ENCODE measurements at regions not wholly inside any gene's neighbourhood (a gene's known extent, or its start where the extent isn't known, plus 50 kb on each side); places are given as distances from the start of the nearest gene placed in this dataset.

DNA sequence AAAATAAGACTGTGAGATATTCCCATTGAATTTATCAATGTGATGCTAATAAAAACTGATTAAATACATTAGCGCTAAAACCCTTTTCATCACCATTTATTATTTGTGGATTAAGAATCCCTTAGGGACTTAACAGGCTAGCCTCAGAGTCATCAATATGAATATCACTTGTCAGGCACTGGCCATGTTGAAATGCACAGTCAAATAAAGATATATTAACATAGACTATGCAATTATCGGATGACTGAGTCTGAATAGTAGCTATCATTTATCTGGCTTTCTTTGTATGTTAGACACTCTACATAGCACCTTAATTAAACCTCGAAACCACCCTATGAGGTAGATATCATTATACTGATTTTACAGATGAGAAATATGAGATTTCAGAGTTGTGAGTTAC, 213.6 kb downstream of the RDH14 start:
- Histone ChIP-seq H3K27me3 (ENCODE audit: control insufficient read depth, insufficient read depth, low read length) (no peaks in the 10 kb centered on the region), H3K9ac (ENCODE audit: low read depth, low read length) (no peak overlapping the region), H3K4me3 (ENCODE audit: insufficient read depth, low read depth, low read length) (no peak overlapping the region), H3K27ac (ENCODE audit: insufficient read depth, low read length) (no peak overlapping the region), H4K91ac (ENCODE audit: insufficient read depth, low read depth, low read length) (no peak overlapping the region), H2BK20ac (ENCODE audit: low read depth, low read length) (no peak overlapping the region), H2BK120ac (ENCODE audit: low read depth, low read length) (no peak overlapping the region), H3K36me3 (ENCODE audit: control insufficient read depth, insufficient read depth, low read length) (no peaks in the 10 kb centered on the region), H3K79me1 (ENCODE audit: low read depth in 1 of 2, low read length in 2 of 2) (no peaks in the 10 kb centered on the region), H3K23ac (ENCODE audit: low read depth, low read length) (no peak overlapping the region), H3K14ac (replicated peaks; ENCODE audit: low read depth, low read length) (no peak overlapping the region), H3K4me1 (ENCODE audit: control insufficient read depth, insufficient read depth, low read length) (no peaks in the 10 kb centered on the region), H3K56ac (ENCODE audit: extremely low read depth, insufficient read depth, low read length) (no peak overlapping the region), H3K9me1 (ENCODE audit: insufficient read depth, low read length) (no peaks in the 10 kb centered on the region), H3K9me3 (ENCODE audit: control insufficient read depth, insufficient read depth, low read length) (no peaks in the 10 kb centered on the region), H2AK9ac (replicated peaks; ENCODE audit: low read depth, low read length, poor library complexity) (no peak overlapping the region), H3K4ac (ENCODE audit: low read depth, low read length) (no peak overlapping the region), H2AK5ac (ENCODE audit: low read depth, low read length) (no peak overlapping the region), H3K4me2 (ENCODE audit: low read depth, low read length) (no peak overlapping the region), H4K5ac (ENCODE audit: low read depth, low read length) (no peak overlapping the region), H2BK15ac (ENCODE audit: low read depth, low read length) (no peak overlapping the region), H2AFZ (replicated peaks; ENCODE audit: low read length, poor library complexity) (no peak overlapping the region), H2BK5ac (ENCODE audit: low read depth, low read length, poor library complexity, severe bottlenecking) (no peak overlapping the region), H4K20me1 (ENCODE audit: insufficient read depth, low read length) (no peaks in the 10 kb centered on the region), H4K8ac (ENCODE audit: low read depth in 2 of 2, low read length in 2 of 2) (no peak overlapping the region), H3K18ac (ENCODE audit: low read depth, low read length) (no peak overlapping the region)
- WGBS, 2 experiments (ENCODE audit: extremely low coverage in 2 of 2, insufficient read length in 1 of 2), result no CpG with 5 or more reads among the region's 3 CpGs
- intact Hi-C loops (cut with micrococcal nuclease), result no loop called here
- BruUV-seq (replicated peaks), result no TSS peak
- TF ChIP-seq, protein P1, sequence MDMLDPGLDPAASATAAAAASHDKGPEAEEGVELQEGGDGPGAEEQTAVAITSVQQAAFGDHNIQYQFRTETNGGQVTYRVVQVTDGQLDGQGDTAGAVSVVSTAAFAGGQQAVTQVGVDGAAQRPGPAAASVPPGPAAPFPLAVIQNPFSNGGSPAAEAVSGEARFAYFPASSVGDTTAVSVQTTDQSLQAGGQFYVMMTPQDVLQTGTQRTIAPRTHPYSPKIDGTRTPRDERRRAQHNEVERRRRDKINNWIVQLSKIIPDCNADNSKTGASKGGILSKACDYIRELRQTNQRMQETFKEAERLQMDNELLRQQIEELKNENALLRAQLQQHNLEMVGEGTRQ (IDR thresholded peaks at IDR 0.05; ENCODE audit: low read depth, low read length), result no peak
- TF ChIP-seq NFE2L2 (IDR thresholded peaks at IDR 0.05; ENCODE audit: low read depth, low read length), result no peak
- TF ChIP-seq SMC3 (IDR thresholded peaks at IDR 0.05; ENCODE audit: low read depth, low read length), result no peak
- no peak for TF ChIP-seq CEBPB (IDR thresholded peaks at IDR 0.05; ENCODE audit: low read depth, low read length)
- TF ChIP-seq MAZ (IDR thresholded peaks at IDR 0.05; ENCODE audit: borderline replicate concordance, low read depth, low read length), result no peak
- no peak for TF ChIP-seq RAD21 (IDR thresholded peaks at IDR 0.05; ENCODE audit: low read length)
- TF ChIP-seq, protein P2, sequence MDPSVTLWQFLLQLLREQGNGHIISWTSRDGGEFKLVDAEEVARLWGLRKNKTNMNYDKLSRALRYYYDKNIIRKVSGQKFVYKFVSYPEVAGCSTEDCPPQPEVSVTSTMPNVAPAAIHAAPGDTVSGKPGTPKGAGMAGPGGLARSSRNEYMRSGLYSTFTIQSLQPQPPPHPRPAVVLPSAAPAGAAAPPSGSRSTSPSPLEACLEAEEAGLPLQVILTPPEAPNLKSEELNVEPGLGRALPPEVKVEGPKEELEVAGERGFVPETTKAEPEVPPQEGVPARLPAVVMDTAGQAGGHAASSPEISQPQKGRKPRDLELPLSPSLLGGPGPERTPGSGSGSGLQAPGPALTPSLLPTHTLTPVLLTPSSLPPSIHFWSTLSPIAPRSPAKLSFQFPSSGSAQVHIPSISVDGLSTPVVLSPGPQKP (IDR thresholded peaks at IDR 0.05; ENCODE audit: borderline replicate concordance, low read depth, low read length), result no peak
- TF ChIP-seq, protein P3, sequence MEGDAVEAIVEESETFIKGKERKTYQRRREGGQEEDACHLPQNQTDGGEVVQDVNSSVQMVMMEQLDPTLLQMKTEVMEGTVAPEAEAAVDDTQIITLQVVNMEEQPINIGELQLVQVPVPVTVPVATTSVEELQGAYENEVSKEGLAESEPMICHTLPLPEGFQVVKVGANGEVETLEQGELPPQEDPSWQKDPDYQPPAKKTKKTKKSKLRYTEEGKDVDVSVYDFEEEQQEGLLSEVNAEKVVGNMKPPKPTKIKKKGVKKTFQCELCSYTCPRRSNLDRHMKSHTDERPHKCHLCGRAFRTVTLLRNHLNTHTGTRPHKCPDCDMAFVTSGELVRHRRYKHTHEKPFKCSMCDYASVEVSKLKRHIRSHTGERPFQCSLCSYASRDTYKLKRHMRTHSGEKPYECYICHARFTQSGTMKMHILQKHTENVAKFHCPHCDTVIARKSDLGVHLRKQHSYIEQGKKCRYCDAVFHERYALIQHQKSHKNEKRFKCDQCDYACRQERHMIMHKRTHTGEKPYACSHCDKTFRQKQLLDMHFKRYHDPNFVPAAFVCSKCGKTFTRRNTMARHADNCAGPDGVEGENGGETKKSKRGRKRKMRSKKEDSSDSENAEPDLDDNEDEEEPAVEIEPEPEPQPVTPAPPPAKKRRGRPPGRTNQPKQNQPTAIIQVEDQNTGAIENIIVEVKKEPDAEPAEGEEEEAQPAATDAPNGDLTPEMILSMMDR (conservative IDR thresholded peaks at IDR 0.05; ENCODE audit: low read depth, low read length), result no peak
- TF ChIP-seq FOS (IDR thresholded peaks at IDR 0.05; ENCODE audit: low read depth, low read length), result no peak
- TF ChIP-seq RCOR1 (IDR thresholded peaks at IDR 0.05; ENCODE audit: insufficient replicate concordance, low read length), result no peak
- no peak for TF ChIP-seq MXI1 (IDR thresholded peaks at IDR 0.05; ENCODE audit: borderline replicate concordance, low read depth, low read length)
- no peak for TF ChIP-seq RFX5 (IDR thresholded peaks at IDR 0.05; ENCODE audit: low read depth, low read length)
- TF ChIP-seq MAFK (IDR thresholded peaks at IDR 0.05; ENCODE audit: low read depth, low read length), result no peak
- TF ChIP-seq POLR2A (IDR thresholded peaks at IDR 0.05; ENCODE audit: low read depth, low read length), result no peak
- TF ChIP-seq BHLHE40 (IDR thresholded peaks at IDR 0.05; ENCODE audit: low read depth, low read length), result no peak
- TF ChIP-seq CHD1 (IDR thresholded peaks at IDR 0.05; ENCODE audit: low read depth, low read length), result no peak
- dilution Hi-C loops (cut with HindIII; ENCODE audit: low sequenced_read_pairs, unreplicated experiment), result no loop called here
- in situ Hi-C loops (cut with MboI; ENCODE audit: low sequenced_read_pairs), result no loop called here
- ATAC-seq (ENCODE audit: low read depth) (no peak), DNase-seq (no peak)
- ChIA-PET POLR2A (ENCODE audit: unreplicated experiment) (no interaction called here), CTCF (no interaction called here)

Data from IMR-90 (cell line).